ENCODE measurements at regions not wholly inside any gene's neighbourhood (a gene's known extent, or its start where the extent isn't known, plus 50 kb on each side); places are given as distances from the start of the nearest gene placed in this dataset.
"Not testable (repeated sequence)": the region's sequence is repeated elsewhere in the genome, so short reads cannot be mapped to it uniquely, and the experiment has no call there.

DNA sequence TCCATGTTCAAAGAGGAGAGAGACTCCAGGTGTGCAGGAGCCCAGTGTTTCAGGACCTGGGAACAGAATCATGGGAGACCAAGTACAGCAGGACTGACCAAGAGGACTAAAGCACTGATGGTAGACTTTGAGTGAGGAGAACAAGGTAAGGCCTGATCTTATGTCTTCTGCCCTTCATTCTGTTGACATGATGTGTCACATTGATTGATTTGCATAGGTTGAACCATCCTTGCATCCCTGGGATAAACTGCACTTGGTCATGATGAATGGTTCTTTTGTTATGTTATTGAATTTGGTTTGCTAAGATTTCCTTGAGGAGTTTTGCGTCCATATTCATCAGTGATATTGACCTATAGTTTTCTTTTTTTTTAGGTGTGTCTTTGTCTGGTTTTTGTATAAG lies 497.0 kb downstream of the TMEM121 start:
- Histone ChIP-seq H3K4me1 (ENCODE audit: control insufficient read depth, low read depth, low read length) (no peaks in the 10 kb centered on the region), H3K27me3 (ENCODE audit: control insufficient read depth, insufficient read depth, low read length) (no peaks in the 10 kb centered on the region), H3K9me3 (ENCODE audit: control insufficient read depth, low read depth, low read length) (peaks cover 21% of the 10 kb centered on the region), H3K27ac (ENCODE audit: low read length) (no peak overlapping the region), H3K36me3 (ENCODE audit: control insufficient read depth, low read depth, low read length) (no peaks in the 10 kb centered on the region), H3K9ac (ENCODE audit: low read length) (no peak overlapping the region), H3K4me3 (ENCODE audit: low read length) (no peak overlapping the region)

DNA sequence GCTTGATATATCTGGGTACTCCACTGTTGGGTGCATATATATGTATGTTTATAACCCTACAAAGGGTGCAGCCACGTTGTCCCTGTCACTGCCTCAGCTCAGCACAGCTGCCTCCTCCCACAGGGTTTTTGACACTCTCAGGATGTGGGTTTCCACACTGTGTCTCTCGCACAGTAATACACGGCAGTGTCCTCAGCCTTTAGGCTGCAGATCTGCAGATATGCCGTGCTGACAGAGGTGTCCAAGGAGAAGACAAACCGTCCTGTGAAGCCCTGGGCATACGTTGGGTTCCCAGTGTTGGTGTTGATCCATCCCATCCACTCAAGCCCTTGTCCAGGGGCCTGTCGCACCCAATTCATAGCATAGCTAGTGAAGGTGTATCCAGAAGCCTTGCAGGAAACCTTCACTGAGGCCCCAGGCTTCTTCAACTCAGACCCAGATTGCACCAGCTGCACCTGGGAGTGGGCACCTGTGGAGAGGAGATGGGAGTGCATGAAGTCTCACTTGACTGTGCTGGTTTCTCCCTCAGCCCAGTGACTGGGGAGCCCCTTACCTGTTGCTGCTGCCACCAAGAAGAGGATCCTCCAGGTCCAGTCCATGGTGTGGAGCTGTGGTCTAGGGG lies 498.7 kb downstream of the TMEM121 start:
- Histone ChIP-seq H3K9me3 (ENCODE audit: control insufficient read depth, low read depth, low read length) (peaks cover 31% of the 10 kb centered on the region), H3K4me3 (ENCODE audit: low read length) (no peak overlapping the region), H3K27ac (ENCODE audit: low read length) (no peak overlapping the region), H3K4me1 (ENCODE audit: control insufficient read depth, low read depth, low read length) (no peaks in the 10 kb centered on the region), H3K36me3 (ENCODE audit: control insufficient read depth, low read depth, low read length) (no peaks in the 10 kb centered on the region), H3K9ac (ENCODE audit: low read length) (no peak overlapping the region), H3K27me3 (ENCODE audit: control insufficient read depth, insufficient read depth, low read length) (no peaks in the 10 kb centered on the region)

DNA sequence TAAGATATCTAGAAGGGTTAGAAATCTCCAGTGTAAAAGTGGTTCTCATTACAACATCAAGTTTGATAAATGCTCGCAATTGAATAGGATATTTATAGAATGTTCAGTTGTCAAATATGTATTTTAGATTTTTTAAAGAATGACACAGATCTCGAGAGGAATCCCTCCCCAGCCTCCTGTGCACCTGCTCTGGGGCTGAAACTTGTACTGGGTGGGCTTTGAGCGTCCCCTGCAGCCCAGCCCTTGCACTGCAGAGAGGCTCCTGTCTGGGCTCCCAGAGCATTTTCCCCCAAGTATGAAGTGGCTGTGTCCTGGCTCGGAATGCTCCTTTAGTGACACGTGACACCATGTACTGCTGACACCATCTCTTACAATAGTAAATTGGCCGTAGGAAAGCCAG lies 499.6 kb downstream of the TMEM121 start:
- Histone ChIP-seq H3K9ac (ENCODE audit: low read length) (no peak overlapping the region), H3K27me3 (ENCODE audit: control insufficient read depth, insufficient read depth, low read length) (no peaks in the 10 kb centered on the region), H3K27ac (ENCODE audit: low read length) (no peak overlapping the region), H3K4me1 (ENCODE audit: control insufficient read depth, low read depth, low read length) (no peaks in the 10 kb centered on the region), H3K9me3 (ENCODE audit: control insufficient read depth, low read depth, low read length) (peaks cover 37% of the 10 kb centered on the region), H3K4me3 (ENCODE audit: low read length) (no peak overlapping the region), H3K36me3 (ENCODE audit: control insufficient read depth, low read depth, low read length) (no peaks in the 10 kb centered on the region)

DNA sequence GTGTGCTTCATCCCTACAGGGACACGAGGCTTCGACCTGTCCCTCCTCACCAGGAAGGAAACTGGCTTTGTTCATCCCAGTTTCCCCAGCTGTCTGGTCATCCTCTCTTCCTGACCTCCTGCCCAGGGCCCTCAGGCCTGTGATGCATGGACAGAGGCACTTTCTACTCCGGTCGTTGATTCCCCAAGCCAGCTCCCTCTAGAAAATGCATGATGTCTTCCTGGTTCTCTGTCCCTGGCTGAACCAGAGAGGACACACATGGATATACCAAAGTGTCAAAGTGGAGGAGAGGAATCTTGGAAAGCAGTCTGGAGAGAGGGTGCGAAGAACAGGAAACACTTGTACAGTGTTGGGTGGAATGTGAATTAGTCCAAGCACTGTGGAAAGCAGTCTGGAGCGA lies 501.4 kb downstream of the TMEM121 start:
- not testable (repeated sequence) for H3K27me3 ChIP-seq (ENCODE audit: control insufficient read depth, insufficient read depth, low read length); H3K9ac ChIP-seq (ENCODE audit: low read length); H3K4me1 ChIP-seq (ENCODE audit: control insufficient read depth, low read depth, low read length); H3K4me3 ChIP-seq (ENCODE audit: low read length); H3K27ac ChIP-seq (ENCODE audit: low read length); H3K36me3 ChIP-seq (ENCODE audit: control insufficient read depth, low read depth, low read length)
- peaks cover 42% of the 10 kb centered on the region for H3K9me3 ChIP-seq (ENCODE audit: control insufficient read depth, low read depth, low read length)

DNA sequence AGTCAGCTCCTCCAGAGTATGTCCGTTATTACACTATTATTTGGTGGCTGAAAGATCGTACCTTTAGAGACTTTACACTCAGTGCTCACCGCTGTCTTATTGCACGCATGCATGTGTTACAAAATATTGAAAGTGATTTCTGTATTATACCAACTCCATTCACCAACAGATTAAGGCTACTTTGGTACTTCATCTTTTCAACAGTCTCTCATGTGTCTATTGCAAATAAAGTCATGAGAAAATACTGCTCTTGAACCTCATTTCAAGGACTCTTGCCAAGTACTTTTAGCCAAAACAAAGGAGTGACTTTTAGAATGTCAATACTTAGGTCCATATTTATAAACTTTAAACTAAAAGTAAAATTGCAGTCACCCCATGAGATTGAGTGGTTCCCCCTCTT lies 503.6 kb downstream of the TMEM121 start:
- Histone ChIP-seq H3K27ac (ENCODE audit: low read length) (no peak overlapping the region), H3K36me3 (ENCODE audit: control insufficient read depth, low read depth, low read length) (no peaks in the 10 kb centered on the region), H3K4me3 (ENCODE audit: low read length) (no peak overlapping the region), H3K27me3 (ENCODE audit: control insufficient read depth, insufficient read depth, low read length) (no peaks in the 10 kb centered on the region), H3K9me3 (ENCODE audit: control insufficient read depth, low read depth, low read length) (peaks cover 61% of the 10 kb centered on the region), H3K4me1 (ENCODE audit: control insufficient read depth, low read depth, low read length) (no peaks in the 10 kb centered on the region), H3K9ac (ENCODE audit: low read length) (no peak overlapping the region)

DNA sequence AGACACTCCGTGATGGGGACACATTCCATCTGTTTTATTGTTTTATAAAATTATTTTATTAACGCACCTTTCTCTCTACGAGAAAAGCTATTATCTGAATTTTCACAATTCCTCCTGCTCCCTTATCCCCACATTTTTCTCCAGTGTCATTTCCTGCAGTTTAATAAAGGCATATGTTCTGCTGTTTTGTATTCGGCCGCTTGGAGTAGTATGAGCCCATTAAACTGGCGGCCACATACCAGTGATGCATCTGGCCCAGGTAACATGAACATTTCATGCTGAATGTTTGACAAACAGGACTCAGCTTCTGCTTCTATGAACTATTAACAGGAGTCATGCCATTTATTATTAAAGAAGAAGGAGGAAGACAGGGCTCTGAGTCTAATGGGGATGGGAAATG lies 511.0 kb downstream of the TMEM121 start:
- Histone ChIP-seq H3K27ac (ENCODE audit: low read length) (no peak overlapping the region), H3K27me3 (ENCODE audit: control insufficient read depth, insufficient read depth, low read length) (no peaks in the 10 kb centered on the region), H3K9me3 (ENCODE audit: control insufficient read depth, low read depth, low read length) (peaks cover 71% of the 10 kb centered on the region)

DNA sequence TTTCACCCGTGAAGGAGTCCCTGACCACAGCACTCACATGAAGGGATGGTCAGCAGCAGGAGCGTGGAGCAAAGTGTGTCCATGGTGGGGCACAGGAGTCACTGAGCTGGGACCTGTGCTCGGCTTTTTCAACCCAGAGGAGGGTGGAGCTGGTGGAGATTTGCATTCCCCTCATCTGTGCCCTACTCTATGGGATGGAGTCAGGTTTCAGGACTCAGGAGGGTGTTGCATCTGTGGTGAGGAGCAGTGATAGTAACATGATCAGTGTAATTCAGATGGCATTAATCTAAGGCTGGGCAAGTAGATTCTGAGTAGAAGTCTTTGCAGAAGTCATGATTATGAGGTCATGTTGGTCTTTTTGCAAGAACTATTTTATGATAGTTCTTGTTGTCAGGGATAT lies 511.9 kb downstream of the TMEM121 start:
- Histone ChIP-seq H3K9ac (ENCODE audit: low read length) (no peak overlapping the region), H3K9me3 (ENCODE audit: control insufficient read depth, low read depth, low read length) (peaks cover 74% of the 10 kb centered on the region), H3K36me3 (ENCODE audit: control insufficient read depth, low read depth, low read length) (no peaks in the 10 kb centered on the region), H3K27ac (ENCODE audit: low read length) (no peak overlapping the region), H3K4me1 (ENCODE audit: control insufficient read depth, low read depth, low read length) (no peaks in the 10 kb centered on the region), H3K27me3 (ENCODE audit: control insufficient read depth, insufficient read depth, low read length) (no peaks in the 10 kb centered on the region), H3K4me3 (ENCODE audit: low read length) (no peak overlapping the region)

More for the DNA sequence above, 511.0 kb downstream of the TMEM121 start:
- Histone ChIP-seq H3K4me1 (ENCODE audit: control insufficient read depth, low read depth, low read length) (no peaks in the 10 kb centered on the region), H3K9ac (ENCODE audit: low read length) (no peak overlapping the region), H3K4me3 (ENCODE audit: low read length) (no peak overlapping the region), H3K36me3 (ENCODE audit: control insufficient read depth, low read depth, low read length) (no peaks in the 10 kb centered on the region)

DNA sequence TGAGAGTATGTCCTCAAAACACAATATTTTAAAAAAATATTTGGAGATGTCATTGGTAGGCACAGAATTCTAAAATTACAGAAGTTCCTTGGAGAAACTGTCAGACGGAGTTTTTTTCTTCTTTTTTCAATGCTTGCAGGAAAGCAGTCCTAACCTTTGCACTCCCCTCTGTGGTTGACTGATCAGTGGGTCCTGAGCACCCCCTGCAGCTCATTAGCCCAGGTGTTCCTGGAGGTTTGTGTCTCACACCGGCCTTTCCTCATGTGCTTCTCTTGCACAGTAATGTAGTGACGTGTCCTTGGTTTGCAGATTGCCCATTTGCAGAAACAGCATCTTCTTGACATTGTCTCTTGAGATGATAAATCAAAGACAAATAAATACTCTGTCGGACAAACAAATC lies 513.0 kb downstream of the TMEM121 start:
- no peaks in the 10 kb centered on the region for H3K36me3 ChIP-seq (ENCODE audit: control insufficient read depth, low read depth, low read length)
- no peak overlapping the region for H3K9ac ChIP-seq (ENCODE audit: low read length)

DNA sequence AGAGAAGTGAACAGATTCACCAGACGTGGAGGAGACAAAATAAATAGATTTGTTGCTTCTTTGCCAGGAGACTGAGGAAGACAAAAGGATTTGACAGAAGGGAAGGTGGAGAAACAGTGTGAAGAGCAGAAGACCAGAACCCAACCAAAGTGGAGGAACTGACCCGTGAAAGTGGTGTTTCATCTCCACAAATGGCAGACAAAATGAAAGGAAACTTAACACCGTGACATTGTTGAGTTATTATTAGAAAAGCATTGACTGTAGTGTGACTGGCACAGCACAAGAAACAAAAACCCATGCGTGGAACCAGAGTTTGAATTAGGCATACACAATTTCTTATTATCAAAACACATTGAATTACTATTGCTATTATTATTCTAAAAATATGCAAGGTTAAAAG lies 518.1 kb downstream of the TMEM121 start:
- Histone ChIP-seq H3K36me3 (ENCODE audit: control insufficient read depth, low read depth, low read length) (no peaks in the 10 kb centered on the region), H3K9ac (ENCODE audit: low read length) (no peak overlapping the region), H3K4me1 (ENCODE audit: control insufficient read depth, low read depth, low read length) (no peaks in the 10 kb centered on the region), H3K27me3 (ENCODE audit: control insufficient read depth, insufficient read depth, low read length) (no peaks in the 10 kb centered on the region), H3K4me3 (ENCODE audit: low read length) (no peak overlapping the region), H3K9me3 (ENCODE audit: control insufficient read depth, low read depth, low read length) (peaks cover 66% of the 10 kb centered on the region), H3K27ac (ENCODE audit: low read length) (no peak overlapping the region)

More for the DNA sequence above, 513.0 kb downstream of the TMEM121 start:
- Histone ChIP-seq H3K27me3 (ENCODE audit: control insufficient read depth, insufficient read depth, low read length) (no peaks in the 10 kb centered on the region), H3K4me1 (ENCODE audit: control insufficient read depth, low read depth, low read length) (no peaks in the 10 kb centered on the region), H3K4me3 (ENCODE audit: low read length) (no peak overlapping the region), H3K9me3 (ENCODE audit: control insufficient read depth, low read depth, low read length) (peaks cover 74% of the 10 kb centered on the region), H3K27ac (ENCODE audit: low read length) (no peak overlapping the region)

DNA sequence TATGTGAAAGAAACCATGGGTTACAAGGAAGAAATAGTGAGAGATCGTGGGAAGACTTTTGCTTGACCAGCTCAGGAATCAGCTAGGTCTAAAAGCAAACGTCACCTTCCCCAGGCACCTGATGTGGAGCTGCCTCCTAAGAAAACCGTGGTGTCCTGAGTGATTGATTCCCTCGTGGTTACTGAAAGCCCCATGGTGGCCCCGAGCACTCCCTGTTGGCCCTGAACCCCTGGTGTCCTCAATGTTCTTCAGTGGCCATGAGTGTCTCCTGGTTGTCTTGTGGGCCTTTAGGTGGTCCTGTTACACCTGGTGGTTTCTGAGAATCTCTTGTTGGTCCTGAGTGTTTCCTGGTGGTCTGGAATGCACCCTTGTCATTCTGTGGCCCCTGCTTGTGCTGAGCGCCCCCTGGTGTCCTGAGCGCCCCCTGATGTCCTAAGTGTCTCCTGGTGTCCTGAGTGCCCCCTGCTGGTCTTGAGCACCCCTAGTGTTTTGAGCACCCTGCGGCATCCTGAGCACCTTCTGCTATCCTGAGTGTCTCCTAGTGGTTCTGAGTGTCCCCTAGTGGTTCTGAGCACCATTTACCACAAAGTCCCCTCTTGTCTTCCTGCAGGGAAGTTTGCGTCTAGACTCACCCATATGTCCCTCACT lies 518.7 kb downstream of the TMEM121 start:
- no peaks in the 10 kb centered on the region for H3K27me3 ChIP-seq (ENCODE audit: control insufficient read depth, insufficient read depth, low read length)
- no peaks in the 10 kb centered on the region for H3K36me3 ChIP-seq (ENCODE audit: control insufficient read depth, low read depth, low read length)
- no peak overlapping the region for H3K4me3 ChIP-seq (ENCODE audit: low read length)
- H3K9ac ChIP-seq (ENCODE audit: low read length): no peak overlapping the region
- H3K27ac ChIP-seq (ENCODE audit: low read length): no peak overlapping the region
- no peaks in the 10 kb centered on the region for H3K4me1 ChIP-seq (ENCODE audit: control insufficient read depth, low read depth, low read length)
- H3K9me3 ChIP-seq (ENCODE audit: control insufficient read depth, low read depth, low read length): peaks cover 66% of the 10 kb centered on the region

DNA sequence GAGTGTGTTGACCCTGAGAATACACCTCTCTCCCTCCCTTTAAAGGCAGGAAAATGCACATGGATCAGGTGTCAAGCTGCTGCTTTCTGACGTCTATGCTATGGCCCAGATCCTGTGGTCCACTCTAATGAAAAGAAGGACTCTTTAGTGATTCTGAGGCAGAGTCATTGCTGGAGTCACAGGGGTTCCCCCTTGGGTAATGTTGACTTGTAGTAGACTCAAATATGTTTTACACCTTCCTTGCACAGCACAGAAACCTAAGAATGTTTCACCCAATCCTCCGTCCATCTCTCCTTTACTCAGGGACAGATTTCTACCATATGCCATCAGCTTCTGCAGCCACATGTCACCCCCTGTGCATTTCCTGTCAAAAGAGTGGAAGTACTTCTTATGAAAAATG lies 525.4 kb downstream of the TMEM121 start:
- H3K9ac ChIP-seq (ENCODE audit: low read length): no peak overlapping the region
- peaks cover 67% of the 10 kb centered on the region for H3K9me3 ChIP-seq (ENCODE audit: control insufficient read depth, low read depth, low read length)
- no peaks in the 10 kb centered on the region for H3K27me3 ChIP-seq (ENCODE audit: control insufficient read depth, insufficient read depth, low read length)
- H3K4me1 ChIP-seq (ENCODE audit: control insufficient read depth, low read depth, low read length): no peaks in the 10 kb centered on the region
- H3K4me3 ChIP-seq (ENCODE audit: low read length): no peak overlapping the region
- H3K36me3 ChIP-seq (ENCODE audit: control insufficient read depth, low read depth, low read length): no peaks in the 10 kb centered on the region
- H3K27ac ChIP-seq (ENCODE audit: low read length): no peak overlapping the region

DNA sequence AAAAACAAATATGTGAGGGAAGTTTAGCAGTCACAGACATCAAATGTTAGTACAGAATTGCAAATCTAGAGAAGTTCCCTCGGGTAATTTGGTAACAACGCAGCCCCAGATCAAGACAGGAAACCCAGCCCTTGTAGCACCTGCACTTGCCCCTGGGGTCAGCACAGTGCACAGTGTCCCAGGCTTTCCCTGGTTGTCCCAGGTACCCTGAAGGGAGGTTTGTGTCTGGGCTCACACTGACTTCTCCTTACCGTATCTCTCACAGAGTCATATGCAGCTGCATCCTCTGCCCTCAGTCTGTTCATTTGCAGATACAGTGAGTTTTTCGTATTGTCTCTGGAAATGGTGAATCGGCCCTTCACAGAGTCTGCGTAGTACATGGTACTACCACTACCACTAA lies 528.9 kb downstream of the TMEM121 start:
- no peak overlapping the region for H3K4me3 ChIP-seq (ENCODE audit: low read length)
- no peaks in the 10 kb centered on the region for H3K36me3 ChIP-seq (ENCODE audit: control insufficient read depth, low read depth, low read length)
- peaks cover 73% of the 10 kb centered on the region for H3K9me3 ChIP-seq (ENCODE audit: control insufficient read depth, low read depth, low read length)
- no peak overlapping the region for H3K27ac ChIP-seq (ENCODE audit: low read length)
- no peak overlapping the region for H3K9ac ChIP-seq (ENCODE audit: low read length)
- H3K4me1 ChIP-seq (ENCODE audit: control insufficient read depth, low read depth, low read length): no peaks in the 10 kb centered on the region
- no peaks in the 10 kb centered on the region for H3K27me3 ChIP-seq (ENCODE audit: control insufficient read depth, insufficient read depth, low read length)
